ENCODE measurements at regions not wholly inside any gene's neighbourhood (a gene's known extent, or its start where the extent isn't known, plus 50 kb on each side); places are given as distances from the start of the nearest gene placed in this dataset.

DNA sequence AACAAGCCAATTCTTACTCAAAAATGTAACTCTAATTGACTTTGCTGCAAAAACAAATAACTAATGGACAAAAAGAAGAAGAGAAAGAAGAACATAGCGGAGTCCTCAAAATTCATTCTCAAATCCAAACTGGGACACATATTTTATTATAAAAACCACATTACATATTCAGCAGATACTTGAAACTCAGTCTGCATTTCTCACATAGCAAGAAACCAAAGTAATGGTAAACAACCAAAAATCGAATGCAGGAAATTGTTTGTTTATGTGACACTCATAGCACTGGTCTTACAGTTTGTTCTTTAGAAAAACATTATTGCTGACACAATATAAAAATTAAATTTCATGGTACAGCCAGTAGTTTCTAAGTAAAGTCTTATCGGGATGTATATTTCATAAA is 789.8 kb downstream of the SLITRK6 start:
- TF ChIP-seq, protein P1, sequence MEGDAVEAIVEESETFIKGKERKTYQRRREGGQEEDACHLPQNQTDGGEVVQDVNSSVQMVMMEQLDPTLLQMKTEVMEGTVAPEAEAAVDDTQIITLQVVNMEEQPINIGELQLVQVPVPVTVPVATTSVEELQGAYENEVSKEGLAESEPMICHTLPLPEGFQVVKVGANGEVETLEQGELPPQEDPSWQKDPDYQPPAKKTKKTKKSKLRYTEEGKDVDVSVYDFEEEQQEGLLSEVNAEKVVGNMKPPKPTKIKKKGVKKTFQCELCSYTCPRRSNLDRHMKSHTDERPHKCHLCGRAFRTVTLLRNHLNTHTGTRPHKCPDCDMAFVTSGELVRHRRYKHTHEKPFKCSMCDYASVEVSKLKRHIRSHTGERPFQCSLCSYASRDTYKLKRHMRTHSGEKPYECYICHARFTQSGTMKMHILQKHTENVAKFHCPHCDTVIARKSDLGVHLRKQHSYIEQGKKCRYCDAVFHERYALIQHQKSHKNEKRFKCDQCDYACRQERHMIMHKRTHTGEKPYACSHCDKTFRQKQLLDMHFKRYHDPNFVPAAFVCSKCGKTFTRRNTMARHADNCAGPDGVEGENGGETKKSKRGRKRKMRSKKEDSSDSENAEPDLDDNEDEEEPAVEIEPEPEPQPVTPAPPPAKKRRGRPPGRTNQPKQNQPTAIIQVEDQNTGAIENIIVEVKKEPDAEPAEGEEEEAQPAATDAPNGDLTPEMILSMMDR (IDR thresholded peaks at IDR 0.05): no peak
- no peak for TF ChIP-seq EZH2 (IDR thresholded peaks at IDR 0.05; ENCODE audit: borderline replicate concordance, insufficient read depth, low read depth, low read length, poor library complexity, severe bottlenecking)

Data from B cell (primary cell).